Lower lobe of right lung (tissue), 2 donors: ENCODE measurements at regions not wholly inside any gene's neighbourhood (a gene's known extent, or its start where the extent isn't known, plus 50 kb on each side); places are given as distances from the start of the nearest gene placed in this dataset.
"Not testable (repeated sequence)": the region's sequence is repeated elsewhere in the genome, so short reads cannot be mapped to it uniquely, and the experiment has no call there.

ENCODE experiments used
- ATAC-seq, 2 donors: fragments of 200-7000 bp; cut with Tn5 transposase; one replicate each; pipeline ENCODE4 v1.9.1; 2020 to 2022; ENCODE audit warnings: mild to moderate bottlenecking in 2 of 2, moderate library complexity in 2 of 2
- DNase-seq: peaks from one replicate; pipeline ENCODE4 v3.0.0-alpha.2; 2020
- H3K27ac ChIP-seq: fragments of 200-600 bp; one replicate; pipeline ENCODE4 v1.8.0; 2022
- H3K27me3 ChIP-seq: fragments of 200-600 bp; one replicate; pipeline ENCODE4 v1.8.0; 2022; ENCODE audit warnings: low read depth
- H3K36me3 ChIP-seq: fragments of 200-600 bp; one replicate; pipeline ENCODE4 v1.8.0; 2022; ENCODE audit warnings: mild to moderate bottlenecking
- H3K4me1 ChIP-seq: fragments of 200-600 bp; one replicate; pipeline ENCODE4 v1.8.0; 2022
- H3K4me3 ChIP-seq: fragments of 200-600 bp; one replicate; pipeline ENCODE4 v1.8.0; 2022; ENCODE audit warnings: mild to moderate bottlenecking
- H3K9me3 ChIP-seq: fragments of 200-600 bp; one replicate; pipeline ENCODE4 v1.8.0; 2022
- intact Hi-C: fragments of 100-400 bp; cut with DNase I; formaldehyde crosslinking; loops from one replicate; pipeline ENCODE4 v1.11.0; 2022
- TF ChIP-seq, protein P1 (sequence below): fragments of 200-600 bp; IDR thresholded peaks from one replicate; pipeline ENCODE4 v1.8.0; 2022; ENCODE audit warnings: antibody characterized with exemption, mild to moderate bottlenecking
- donor health status: DM: no; HTN: yes; CAD: no; lungs with severe emphysema.

DNA sequence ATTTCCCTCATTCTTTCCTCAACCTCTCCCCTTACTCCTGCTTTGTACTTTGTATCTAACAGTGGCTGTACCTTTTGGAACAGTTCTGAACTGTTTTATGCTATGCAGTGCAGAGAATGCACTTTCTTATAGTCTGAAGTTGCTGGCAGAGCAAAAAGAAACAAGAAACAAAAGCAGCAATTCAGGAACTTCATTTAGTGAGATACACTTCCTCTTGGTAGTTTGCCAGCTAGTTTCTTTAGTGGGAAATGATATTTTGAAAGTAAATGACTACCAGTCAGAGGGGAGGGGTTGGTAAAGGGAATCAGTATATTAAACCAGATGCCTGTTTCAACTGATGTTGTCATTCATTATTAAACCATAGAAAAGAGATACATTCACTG, 55.0 kb upstream of the CHD2 start:
- Histone ChIP-seq H3K27ac (peak overlapping the region; percentile 82), H3K9me3 (no peaks in the 10 kb centered on the region), H3K36me3 (no peaks in the 10 kb centered on the region), H3K4me1 (peaks cover 31% of the 10 kb centered on the region), H3K4me3 (no peak overlapping the region), H3K27me3 (no peaks in the 10 kb centered on the region)
- ATAC-seq (peak; percentile 71 to 85), DNase-seq (no peak)
- TF ChIP-seq, protein P1, sequence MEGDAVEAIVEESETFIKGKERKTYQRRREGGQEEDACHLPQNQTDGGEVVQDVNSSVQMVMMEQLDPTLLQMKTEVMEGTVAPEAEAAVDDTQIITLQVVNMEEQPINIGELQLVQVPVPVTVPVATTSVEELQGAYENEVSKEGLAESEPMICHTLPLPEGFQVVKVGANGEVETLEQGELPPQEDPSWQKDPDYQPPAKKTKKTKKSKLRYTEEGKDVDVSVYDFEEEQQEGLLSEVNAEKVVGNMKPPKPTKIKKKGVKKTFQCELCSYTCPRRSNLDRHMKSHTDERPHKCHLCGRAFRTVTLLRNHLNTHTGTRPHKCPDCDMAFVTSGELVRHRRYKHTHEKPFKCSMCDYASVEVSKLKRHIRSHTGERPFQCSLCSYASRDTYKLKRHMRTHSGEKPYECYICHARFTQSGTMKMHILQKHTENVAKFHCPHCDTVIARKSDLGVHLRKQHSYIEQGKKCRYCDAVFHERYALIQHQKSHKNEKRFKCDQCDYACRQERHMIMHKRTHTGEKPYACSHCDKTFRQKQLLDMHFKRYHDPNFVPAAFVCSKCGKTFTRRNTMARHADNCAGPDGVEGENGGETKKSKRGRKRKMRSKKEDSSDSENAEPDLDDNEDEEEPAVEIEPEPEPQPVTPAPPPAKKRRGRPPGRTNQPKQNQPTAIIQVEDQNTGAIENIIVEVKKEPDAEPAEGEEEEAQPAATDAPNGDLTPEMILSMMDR = no peak
- intact Hi-C loops = no loop called here

DNA sequence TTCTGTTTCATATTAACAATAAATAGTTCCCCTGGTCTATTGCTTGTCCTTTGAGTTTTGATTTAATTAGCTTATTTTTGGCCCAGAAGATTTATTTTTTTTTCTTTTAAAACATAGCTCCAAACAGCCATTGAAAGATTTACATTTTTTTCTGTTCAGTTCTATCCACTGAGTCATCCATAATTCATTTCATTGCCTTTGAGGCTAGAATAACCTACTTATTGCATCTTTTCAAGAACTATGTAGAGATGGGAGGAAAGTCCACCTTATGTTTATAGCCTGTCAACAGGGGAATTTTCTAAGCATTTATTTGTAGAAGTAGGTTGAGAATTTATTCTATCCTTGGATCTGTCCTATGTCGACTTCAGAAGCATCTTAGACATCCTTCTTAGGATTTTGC, 53.4 kb upstream of the CHD2 start:
- Histone ChIP-seq H3K27me3 (no peaks in the 10 kb centered on the region), H3K4me3 (no peak overlapping the region), H3K4me1 (peaks cover 31% of the 10 kb centered on the region), H3K36me3 (no peaks in the 10 kb centered on the region), H3K27ac (no peak overlapping the region), H3K9me3 (no peaks in the 10 kb centered on the region)
- TF ChIP-seq, protein P1 = no peak
- intact Hi-C loops = no loop called here
- DNase-seq = no peak
- no peak for ATAC-seq

DNA sequence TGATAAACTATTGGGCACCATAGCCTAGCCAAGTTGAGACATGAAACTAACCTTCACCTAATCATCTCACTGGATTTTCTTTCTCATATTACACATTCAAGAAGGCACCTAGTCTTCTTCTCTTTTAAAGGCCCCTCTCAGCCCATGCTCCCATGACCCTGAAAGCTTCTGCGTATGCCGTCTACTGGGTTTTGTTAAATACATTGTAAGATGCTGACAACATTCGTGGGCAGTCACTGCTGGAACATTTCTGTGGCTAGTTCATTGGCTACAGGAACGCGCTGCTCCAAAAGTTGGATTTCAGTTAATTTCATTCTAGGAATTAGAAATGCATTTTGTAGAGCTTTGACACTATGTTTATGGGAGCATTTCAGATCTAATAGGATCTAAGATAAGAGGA, 52.3 kb upstream of the CHD2 start:
- intact Hi-C loops = no loop called here
- H3K9me3 ChIP-seq = no peaks in the 10 kb centered on the region
- TF ChIP-seq, protein P1 = no peak
- no peaks in the 10 kb centered on the region for H3K36me3 ChIP-seq
- H3K27me3 ChIP-seq = no peaks in the 10 kb centered on the region
- ATAC-seq (no peak), DNase-seq (no peak)
- H3K4me3 ChIP-seq = no peak overlapping the region
- H3K27ac ChIP-seq = no peak overlapping the region
- peaks cover 31% of the 10 kb centered on the region for H3K4me1 ChIP-seq

DNA sequence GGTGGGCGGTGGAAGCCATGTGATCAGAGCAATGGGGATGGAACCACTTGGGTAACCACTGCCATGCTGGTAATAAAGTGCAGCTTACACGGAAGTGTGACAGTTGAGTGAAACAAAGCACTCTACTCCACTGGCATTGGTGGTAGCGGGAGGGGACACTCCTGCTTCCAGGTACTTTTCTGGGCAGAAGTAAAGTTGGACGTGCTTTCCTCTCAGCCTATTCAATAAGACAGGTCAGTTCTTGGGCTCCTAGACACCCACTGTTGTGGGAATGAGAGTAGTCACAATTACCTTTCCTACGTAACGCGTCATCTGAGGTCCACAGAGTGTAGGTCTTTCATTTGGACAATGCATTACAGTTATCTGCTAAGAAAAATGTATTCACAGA, 51.7 kb upstream of the CHD2 start:
- no peak for DNase-seq
- peaks cover 31% of the 10 kb centered on the region for H3K4me1 ChIP-seq
- ATAC-seq = no peak
- intact Hi-C loops = no loop called here
- no peak overlapping the region for H3K4me3 ChIP-seq
- no peaks in the 10 kb centered on the region for H3K9me3 ChIP-seq
- H3K36me3 ChIP-seq = no peaks in the 10 kb centered on the region
- TF ChIP-seq, protein P1 = no peak
- no peak overlapping the region for H3K27ac ChIP-seq
- H3K27me3 ChIP-seq = no peaks in the 10 kb centered on the region

DNA sequence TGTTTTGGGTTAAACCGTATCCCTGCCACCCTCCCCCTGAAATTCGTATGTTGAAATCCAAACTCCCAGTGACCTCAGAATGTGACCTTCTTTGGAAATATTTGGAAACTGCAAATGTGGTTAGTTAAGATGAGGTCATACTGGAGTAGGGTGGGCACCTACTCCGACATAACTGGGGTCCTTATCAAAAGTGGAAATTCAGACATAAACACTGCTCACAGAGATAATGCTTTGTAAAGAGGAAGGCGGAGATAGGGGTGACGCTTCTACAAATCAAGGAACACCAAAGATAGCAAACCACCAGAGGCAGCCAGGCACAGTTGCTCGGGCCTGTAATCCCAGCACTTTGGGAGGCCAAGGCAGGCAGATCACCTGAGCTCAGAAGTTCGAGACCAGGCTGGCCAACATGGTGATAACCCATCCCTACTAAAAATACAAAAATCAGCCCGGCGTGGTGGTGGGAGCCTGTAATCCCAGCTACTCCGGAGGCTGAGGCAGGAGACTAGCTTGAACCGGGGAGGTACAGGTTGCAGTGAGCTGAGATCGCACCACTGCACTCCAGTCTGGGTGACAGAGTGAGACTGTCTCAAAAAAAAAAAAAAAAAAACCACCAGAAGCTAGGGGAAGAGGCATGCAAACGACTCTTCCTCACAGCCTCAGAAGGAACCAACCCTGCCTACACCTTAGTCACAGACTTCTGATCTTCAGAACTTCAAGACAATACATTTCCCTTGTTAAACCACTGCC, 51.1 kb upstream of the CHD2 start:
- DNase-seq (no peak), ATAC-seq (peak; percentile 21 to 37)
- Histone ChIP-seq H3K27me3 (no peaks in the 10 kb centered on the region), H3K9me3 (no peaks in the 10 kb centered on the region), H3K36me3 (no peaks in the 10 kb centered on the region), H3K4me1 (peaks cover 31% of the 10 kb centered on the region), H3K4me3 (no peak overlapping the region), H3K27ac (peak overlapping the region; percentile 3)
- TF ChIP-seq, protein P1 = no peak
- intact Hi-C loops = no loop called here

DNA sequence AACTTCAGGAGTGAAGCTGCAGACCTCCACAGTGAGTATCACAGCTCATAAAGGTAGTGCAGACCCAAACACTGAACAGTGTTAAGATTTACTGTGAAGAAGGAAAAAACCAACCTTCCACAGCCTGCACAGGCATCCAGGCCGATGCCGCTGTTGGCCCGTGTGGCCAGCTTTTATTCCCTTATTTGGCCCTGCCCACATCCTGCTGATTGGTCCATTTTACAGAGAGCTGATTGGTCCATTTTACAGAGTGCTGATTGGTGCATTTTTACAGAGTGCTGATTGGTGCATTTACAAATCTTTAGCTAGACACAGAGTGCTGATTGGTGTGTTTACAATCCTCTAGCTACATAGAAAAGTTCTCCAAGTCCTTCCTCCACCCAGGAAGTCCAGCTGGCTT, 49.9 kb upstream of the CHD2 start:
- intact Hi-C loops, H3K27ac ChIP-seq, ATAC-seq, H3K4me3 ChIP-seq, H3K9me3 ChIP-seq, DNase-seq, H3K27me3 ChIP-seq, H3K36me3 ChIP-seq: not testable (repeated sequence)
- H3K4me1 ChIP-seq = peaks cover 22% of the 10 kb centered on the region
